ENCODE measurements at regions not wholly inside any gene's neighbourhood (a gene's known extent, or its start where the extent isn't known, plus 50 kb on each side); places are given as distances from the start of the nearest gene placed in this dataset.

DNA sequence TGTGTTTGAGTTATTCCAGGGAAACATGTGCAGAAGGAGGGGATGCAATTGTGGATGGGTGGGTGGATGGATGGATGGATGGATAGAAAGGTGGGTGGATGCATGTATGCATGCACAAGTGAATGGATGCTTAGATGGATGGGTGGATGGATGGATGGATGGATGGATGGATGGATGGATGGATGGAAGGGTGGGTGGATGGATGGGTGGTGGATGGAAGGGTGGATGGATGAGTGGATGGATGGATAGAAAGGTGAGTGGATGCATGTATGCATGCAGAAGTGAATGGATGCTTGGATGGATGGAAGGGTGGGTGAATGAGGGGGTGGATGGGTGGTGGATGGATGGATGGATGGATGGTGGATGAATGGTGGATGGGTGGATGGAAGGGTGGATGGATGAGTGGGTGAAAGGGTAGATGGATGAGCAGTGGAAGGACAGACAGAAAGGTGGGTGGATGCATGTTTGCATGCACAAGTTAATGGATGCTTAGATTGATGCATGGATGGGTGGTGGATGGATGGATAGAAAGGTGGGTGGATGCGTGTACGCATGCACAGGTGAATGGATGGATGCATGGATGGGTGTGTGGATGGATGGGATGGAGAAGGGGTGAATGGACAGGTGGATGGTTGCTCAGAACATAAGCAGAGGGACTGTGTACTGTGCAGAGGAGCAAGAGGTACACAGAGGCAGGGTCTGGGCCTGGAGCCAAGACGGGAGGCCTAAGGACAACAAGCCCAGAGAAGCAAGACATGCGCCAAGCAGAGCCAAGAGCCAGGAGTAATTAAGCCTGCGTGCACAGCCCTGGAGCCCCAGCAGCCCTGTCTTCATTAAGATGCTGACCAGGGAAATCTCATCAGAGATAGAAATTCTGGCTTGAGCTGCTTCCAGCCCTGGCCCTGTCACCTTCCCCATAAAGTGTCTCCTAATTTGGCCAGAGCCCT lies 84.6 kb upstream of the PPP1R26 start:
- Histone ChIP-seq H2AFZ (ENCODE audit: insufficient read depth, low read depth, low read length, poor library complexity, severe bottlenecking) (no peak overlapping the region), H3K79me2 (ENCODE audit: control insufficient read depth, insufficient read depth, low read length) (no peaks in the 10 kb centered on the region), H3K9ac (ENCODE audit: low read length) (no peak overlapping the region), H3K27ac (ENCODE audit: low read length in 2 of 2) (no peak overlapping the region), H4K20me1 (ENCODE audit: control insufficient read depth, insufficient read depth, low read length, poor library complexity, severe bottlenecking) (no peaks in the 10 kb centered on the region), H3K36me3 (replicated peaks in 1 of 2; ENCODE audit: control extremely low read depth in 1 of 2, control insufficient read depth in 1 of 2, extremely low read depth in 1 of 2, insufficient read depth in 2 of 2, low read length in 1 of 2) (no peaks in the 10 kb centered on the region), H3K9me3 (ENCODE audit: control extremely low read depth in 1 of 3, control insufficient read depth in 2 of 3, insufficient read depth in 1 of 3, low read length in 2 of 3) (peaks cover 0 to 21% (median 0%) of the 10 kb centered on the region in 3 donors), H3K4me1 (ENCODE audit: control insufficient read depth in 2 of 2, insufficient read depth in 2 of 2, low read length in 2 of 2) (no peaks in the 10 kb centered on the region), H3K27me3 (replicated peaks in 1 of 4; ENCODE audit: control extremely low read depth in 1 of 4, control insufficient read depth in 3 of 4, insufficient read depth in 4 of 4, low read length in 3 of 4) (no peaks in the 10 kb centered on the region), H3K4me2 (replicated peaks; ENCODE audit: low read depth, low read length, poor library complexity, severe bottlenecking) (no peak overlapping the region), H3K4me3 (ENCODE audit: control extremely low read depth in 1 of 5, extremely low read depth in 1 of 5, insufficient read depth in 1 of 5, low read depth in 2 of 5, low read length in 4 of 5) (no peak overlapping the region)
- 95% methylated on average over 5 of the region's 5 CpGs for WGBS (ENCODE audit: insufficient coverage)
- no peak for DNase-seq
- no peak for ATAC-seq (ENCODE audit: low read depth)
- Mint-ChIP-seq H3K4me1 (no peaks in the 10 kb centered on the region), H3K9me3 (ENCODE audit: insufficient read depth) (peaks cover 2% of the 10 kb centered on the region), H3K4me3 (no peak overlapping the region), H3K27me3 (no peaks in the 10 kb centered on the region), H3K27ac (no peak overlapping the region)
- POLR2A ChIA-PET, result no interaction called here
- CTCF ChIA-PET, result no interaction called here
- no peak for TF ChIP-seq EZH2 (IDR thresholded peaks at IDR 0.05; ENCODE audit: borderline replicate concordance, insufficient read depth, low read depth, low read length, poor library complexity, severe bottlenecking)
- TF ChIP-seq, protein P1, sequence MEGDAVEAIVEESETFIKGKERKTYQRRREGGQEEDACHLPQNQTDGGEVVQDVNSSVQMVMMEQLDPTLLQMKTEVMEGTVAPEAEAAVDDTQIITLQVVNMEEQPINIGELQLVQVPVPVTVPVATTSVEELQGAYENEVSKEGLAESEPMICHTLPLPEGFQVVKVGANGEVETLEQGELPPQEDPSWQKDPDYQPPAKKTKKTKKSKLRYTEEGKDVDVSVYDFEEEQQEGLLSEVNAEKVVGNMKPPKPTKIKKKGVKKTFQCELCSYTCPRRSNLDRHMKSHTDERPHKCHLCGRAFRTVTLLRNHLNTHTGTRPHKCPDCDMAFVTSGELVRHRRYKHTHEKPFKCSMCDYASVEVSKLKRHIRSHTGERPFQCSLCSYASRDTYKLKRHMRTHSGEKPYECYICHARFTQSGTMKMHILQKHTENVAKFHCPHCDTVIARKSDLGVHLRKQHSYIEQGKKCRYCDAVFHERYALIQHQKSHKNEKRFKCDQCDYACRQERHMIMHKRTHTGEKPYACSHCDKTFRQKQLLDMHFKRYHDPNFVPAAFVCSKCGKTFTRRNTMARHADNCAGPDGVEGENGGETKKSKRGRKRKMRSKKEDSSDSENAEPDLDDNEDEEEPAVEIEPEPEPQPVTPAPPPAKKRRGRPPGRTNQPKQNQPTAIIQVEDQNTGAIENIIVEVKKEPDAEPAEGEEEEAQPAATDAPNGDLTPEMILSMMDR (IDR thresholded peaks at IDR 0.05), result no peak
- intact Hi-C loops (cut with micrococcal nuclease), result no loop called here

DNA sequence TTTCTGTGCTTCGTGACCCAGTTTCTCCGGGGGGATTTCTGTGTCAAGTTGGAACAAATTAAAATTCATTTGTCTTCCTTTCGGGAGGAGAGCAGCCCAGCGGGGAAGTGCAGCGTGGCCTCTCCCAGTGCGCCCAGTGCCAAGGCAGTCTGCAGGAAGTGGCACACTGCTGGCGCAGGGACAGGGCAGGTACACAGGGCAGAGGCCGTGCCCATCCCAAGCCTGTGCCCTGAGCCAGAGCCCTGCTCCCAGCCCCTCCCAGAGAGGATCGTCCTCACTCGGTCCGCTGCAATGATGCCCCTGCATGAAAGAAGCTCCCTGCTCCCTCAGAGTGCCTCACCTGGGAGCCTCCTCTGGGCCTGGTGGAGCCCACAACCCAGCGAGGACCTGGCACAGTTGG lies 82.4 kb upstream of the PPP1R26 start:
- Histone ChIP-seq H3K4me2 (replicated peaks; ENCODE audit: low read depth, low read length, poor library complexity, severe bottlenecking) (no peak overlapping the region), H3K36me3 (replicated peaks in 1 of 2; ENCODE audit: control extremely low read depth in 1 of 2, control insufficient read depth in 1 of 2, extremely low read depth in 1 of 2, insufficient read depth in 2 of 2, low read length in 1 of 2) (no peaks in the 10 kb centered on the region), H3K9me3 (ENCODE audit: control extremely low read depth in 1 of 3, control insufficient read depth in 2 of 3, insufficient read depth in 1 of 3, low read length in 2 of 3) (peaks cover 0 to 23% (median 0%) of the 10 kb centered on the region in 3 donors), H3K27me3 (replicated peaks in 1 of 4; ENCODE audit: control extremely low read depth in 1 of 4, control insufficient read depth in 3 of 4, insufficient read depth in 4 of 4, low read length in 3 of 4) (no peaks in the 10 kb centered on the region), H3K4me3 (ENCODE audit: control extremely low read depth in 1 of 5, extremely low read depth in 1 of 5, insufficient read depth in 1 of 5, low read depth in 2 of 5, low read length in 4 of 5) (no peak overlapping the region), H3K4me1 (ENCODE audit: control insufficient read depth in 2 of 2, insufficient read depth in 2 of 2, low read length in 2 of 2) (no peaks in the 10 kb centered on the region), H2AFZ (ENCODE audit: insufficient read depth, low read depth, low read length, poor library complexity, severe bottlenecking) (no peak overlapping the region), H3K79me2 (ENCODE audit: control insufficient read depth, insufficient read depth, low read length) (no peaks in the 10 kb centered on the region), H4K20me1 (ENCODE audit: control insufficient read depth, insufficient read depth, low read length, poor library complexity, severe bottlenecking) (no peaks in the 10 kb centered on the region), H3K27ac (ENCODE audit: low read length in 2 of 2) (no peak overlapping the region), H3K9ac (ENCODE audit: low read length) (no peak overlapping the region)
- H3K4me1 Mint-ChIP-seq, result no peaks in the 10 kb centered on the region
- intact Hi-C loops (cut with micrococcal nuclease), result no loop called here
- WGBS (ENCODE audit: insufficient coverage), result 95% methylated on average over 12 of the region's 12 CpGs
- ATAC-seq (ENCODE audit: low read depth) (no peak), DNase-seq (no peak)
- H3K27ac Mint-ChIP-seq, result no peak overlapping the region
- POLR2A ChIA-PET, result no interaction called here
- peaks cover 2% of the 10 kb centered on the region for H3K9me3 Mint-ChIP-seq (ENCODE audit: insufficient read depth)
- TF ChIP-seq EZH2 (IDR thresholded peaks at IDR 0.05; ENCODE audit: borderline replicate concordance, insufficient read depth, low read depth, low read length, poor library complexity, severe bottlenecking), result no peak
- TF ChIP-seq, protein P1 (IDR thresholded peaks at IDR 0.05), result no peak
- no peaks in the 10 kb centered on the region for H3K27me3 Mint-ChIP-seq
- CTCF ChIA-PET, result no interaction called here
- no peak overlapping the region for H3K4me3 Mint-ChIP-seq
